ENCODE measurements at regions not wholly inside any gene's neighbourhood (a gene's known extent, or its start where the extent isn't known, plus 50 kb on each side); places are given as distances from the start of the nearest gene placed in this dataset.

- DNase-seq: peak; percentile 91
- Histone ChIP-seq H3K27me3 (replicated peaks; ENCODE audit: insufficient read depth, low read length) (no peaks in the 10 kb centered on the region), H4K20me1 (ENCODE audit: insufficient read depth, low read length) (no peaks in the 10 kb centered on the region), H3K4me2 (ENCODE audit: low read depth, low read length) (peak overlapping the region; percentile 90), H3K4me1 (ENCODE audit: low read length) (peaks cover 10% of the 10 kb centered on the region), H2AFZ (ENCODE audit: low read length) (peak overlapping the region; percentile 81), H3K27ac (ENCODE audit: low read length) (peak overlapping the region; percentile 66; the same call in 1 of the 2 replicates), H3K9me3 (replicated peaks; ENCODE audit: insufficient read depth, low read length) (no peaks in the 10 kb centered on the region), H3K36me3 (replicated peaks; ENCODE audit: insufficient read depth, low read length) (no peaks in the 10 kb centered on the region), H3K9me2 (replicated peaks; ENCODE audit: insufficient read depth, low read length) (no peaks in the 10 kb centered on the region), H3K9ac (ENCODE audit: low read length) (peak overlapping the region; percentile 60), H3F3A (ENCODE audit: insufficient read depth, low read length) (peaks cover 29% of the 10 kb centered on the region), H3K79me2 (ENCODE audit: low read length) (peaks cover 3% of the 10 kb centered on the region; the same call in 1 of the 2 replicates), H3K4me3 (ENCODE audit: low read length) (peak overlapping the region; percentile 70)
- no peak for TF ChIP-seq EZH2phosphoT487 (IDR thresholded peaks at IDR 0.05; ENCODE audit: low read length)
- peak; percentile 67 for TF ChIP-seq CTCF (IDR thresholded peaks at IDR 0.05; ENCODE audit: low read length)
These were observed 154.1 kb upstream of the GOLIM4 start for GRCh38 chr3:168249550-168250414.

- Histone ChIP-seq H3K36me3 (replicated peaks; ENCODE audit: insufficient read depth, low read length) (no peaks in the 10 kb centered on the region), H3K9me2 (replicated peaks; ENCODE audit: insufficient read depth, low read length) (no peaks in the 10 kb centered on the region), H4K20me1 (ENCODE audit: insufficient read depth, low read length) (no peaks in the 10 kb centered on the region), H3K27me3 (replicated peaks; ENCODE audit: insufficient read depth, low read length) (no peaks in the 10 kb centered on the region), H3K4me1 (ENCODE audit: low read length) (peaks cover 10% of the 10 kb centered on the region), H2AFZ (ENCODE audit: low read length) (peak overlapping the region; percentile 81), H3K27ac (ENCODE audit: low read length) (peak overlapping the region; percentile 66; the same call in 1 of the 2 replicates), H3K79me2 (ENCODE audit: low read length) (peaks cover 3% of the 10 kb centered on the region; the same call in 1 of the 2 replicates), H3F3A (ENCODE audit: insufficient read depth, low read length) (peaks cover 29% of the 10 kb centered on the region), H3K9ac (ENCODE audit: low read length) (peak overlapping the region; percentile 60), H3K9me3 (replicated peaks; ENCODE audit: insufficient read depth, low read length) (no peaks in the 10 kb centered on the region), H3K4me2 (ENCODE audit: low read depth, low read length) (peak overlapping the region; percentile 90), H3K4me3 (ENCODE audit: low read length) (peak overlapping the region; percentile 70)
- peak; percentile 59 for DNase-seq
- TF ChIP-seq EZH2phosphoT487 (IDR thresholded peaks at IDR 0.05; ENCODE audit: low read length): no peak
- no peak for TF ChIP-seq EZH2 (optimal IDR thresholded peaks at IDR 0.05; ENCODE audit: low read depth, low read length)
- no peak for TF ChIP-seq CTCF (IDR thresholded peaks at IDR 0.05; ENCODE audit: low read length)
These were observed 153.5 kb upstream of the GOLIM4 start for GRCh38 chr3:168249205-168249549.

- H3K9me3 ChIP-seq (replicated peaks; ENCODE audit: insufficient read depth, low read length): no peaks in the 10 kb centered on the region
- H2AFZ ChIP-seq (ENCODE audit: low read length): peak overlapping the region; percentile 81
- peak overlapping the region; percentile 66; the same call in 1 of the 2 replicates for H3K27ac ChIP-seq (ENCODE audit: low read length)
- H3F3A ChIP-seq (ENCODE audit: insufficient read depth, low read length): peaks cover 29% of the 10 kb centered on the region
- H3K27me3 ChIP-seq (replicated peaks; ENCODE audit: insufficient read depth, low read length): no peaks in the 10 kb centered on the region
- peak; percentile 62 for DNase-seq
- peak overlapping the region; percentile 70 for H3K4me3 ChIP-seq (ENCODE audit: low read length)
- peaks cover 3% of the 10 kb centered on the region; the same call in 1 of the 2 replicates for H3K79me2 ChIP-seq (ENCODE audit: low read length)
- peaks cover 10% of the 10 kb centered on the region for H3K4me1 ChIP-seq (ENCODE audit: low read length)
- H3K9me2 ChIP-seq (replicated peaks; ENCODE audit: insufficient read depth, low read length): no peaks in the 10 kb centered on the region
- peak overlapping the region; percentile 60 for H3K9ac ChIP-seq (ENCODE audit: low read length)
- H4K20me1 ChIP-seq (ENCODE audit: insufficient read depth, low read length): no peaks in the 10 kb centered on the region
- TF ChIP-seq CTCF (IDR thresholded peaks at IDR 0.05; ENCODE audit: low read length): no peak
- no peak for TF ChIP-seq EZH2phosphoT487 (IDR thresholded peaks at IDR 0.05; ENCODE audit: low read length)
- no peak for TF ChIP-seq EZH2 (optimal IDR thresholded peaks at IDR 0.05; ENCODE audit: low read depth, low read length)
- H3K4me2 ChIP-seq (ENCODE audit: low read depth, low read length): peak overlapping the region; percentile 90
- H3K36me3 ChIP-seq (replicated peaks; ENCODE audit: insufficient read depth, low read length): no peaks in the 10 kb centered on the region
These were observed 152.9 kb upstream of the GOLIM4 start for GRCh38 chr3:168248383-168249204.

Data from MM.1S (cell line).